ENCODE measurements at regions not wholly inside any gene's neighbourhood (a gene's known extent, or its start where the extent isn't known, plus 50 kb on each side); places are given as distances from the start of the nearest gene placed in this dataset.

GRCh38 chr5:44085083-44085482 lies 304.1 kb downstream of the FGF10 start:
- TF ChIP-seq, protein P1, sequence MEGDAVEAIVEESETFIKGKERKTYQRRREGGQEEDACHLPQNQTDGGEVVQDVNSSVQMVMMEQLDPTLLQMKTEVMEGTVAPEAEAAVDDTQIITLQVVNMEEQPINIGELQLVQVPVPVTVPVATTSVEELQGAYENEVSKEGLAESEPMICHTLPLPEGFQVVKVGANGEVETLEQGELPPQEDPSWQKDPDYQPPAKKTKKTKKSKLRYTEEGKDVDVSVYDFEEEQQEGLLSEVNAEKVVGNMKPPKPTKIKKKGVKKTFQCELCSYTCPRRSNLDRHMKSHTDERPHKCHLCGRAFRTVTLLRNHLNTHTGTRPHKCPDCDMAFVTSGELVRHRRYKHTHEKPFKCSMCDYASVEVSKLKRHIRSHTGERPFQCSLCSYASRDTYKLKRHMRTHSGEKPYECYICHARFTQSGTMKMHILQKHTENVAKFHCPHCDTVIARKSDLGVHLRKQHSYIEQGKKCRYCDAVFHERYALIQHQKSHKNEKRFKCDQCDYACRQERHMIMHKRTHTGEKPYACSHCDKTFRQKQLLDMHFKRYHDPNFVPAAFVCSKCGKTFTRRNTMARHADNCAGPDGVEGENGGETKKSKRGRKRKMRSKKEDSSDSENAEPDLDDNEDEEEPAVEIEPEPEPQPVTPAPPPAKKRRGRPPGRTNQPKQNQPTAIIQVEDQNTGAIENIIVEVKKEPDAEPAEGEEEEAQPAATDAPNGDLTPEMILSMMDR (conservative IDR thresholded peaks at IDR 0.05): no peak
- TF ChIP-seq EZH2 (IDR thresholded peaks at IDR 0.05; ENCODE audit: low read depth): no peak

Measured in PC-9 (cell line).